ENCODE measurements at regions not wholly inside any gene's neighbourhood (a gene's known extent, or its start where the extent isn't known, plus 50 kb on each side); places are given as distances from the start of the nearest gene placed in this dataset.

DNA sequence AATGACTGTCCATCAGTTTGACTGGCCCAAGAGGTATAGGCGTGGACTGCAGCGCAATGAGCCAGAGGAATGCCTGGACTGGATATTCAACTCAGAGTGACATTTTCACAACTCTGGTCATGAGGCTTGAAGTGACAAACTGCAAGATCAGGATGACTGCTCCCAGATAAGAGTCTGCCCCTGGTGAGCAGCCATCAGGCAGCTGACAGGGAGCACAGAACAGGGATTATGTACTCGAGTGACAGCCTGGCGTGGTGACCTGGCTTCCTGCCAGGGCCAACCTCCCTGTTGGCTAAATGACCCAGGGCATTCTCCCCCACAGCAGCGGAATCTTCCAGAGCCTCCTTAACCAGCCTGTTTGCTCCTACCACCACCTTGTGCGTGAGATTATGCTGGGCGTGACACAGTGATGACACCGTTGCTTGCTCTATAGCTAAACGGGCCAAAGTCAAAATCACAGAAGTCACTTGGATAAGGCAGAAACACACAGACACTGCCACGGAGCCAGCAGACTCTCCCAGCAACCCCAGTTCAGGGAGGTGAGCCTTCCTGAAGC, 209.1 kb upstream of the JARID2 start:
- TF ChIP-seq EZH2phosphoT487 (conservative IDR thresholded peaks at IDR 0.05; ENCODE audit: low read length) = no peak
- TF ChIP-seq, protein P1, sequence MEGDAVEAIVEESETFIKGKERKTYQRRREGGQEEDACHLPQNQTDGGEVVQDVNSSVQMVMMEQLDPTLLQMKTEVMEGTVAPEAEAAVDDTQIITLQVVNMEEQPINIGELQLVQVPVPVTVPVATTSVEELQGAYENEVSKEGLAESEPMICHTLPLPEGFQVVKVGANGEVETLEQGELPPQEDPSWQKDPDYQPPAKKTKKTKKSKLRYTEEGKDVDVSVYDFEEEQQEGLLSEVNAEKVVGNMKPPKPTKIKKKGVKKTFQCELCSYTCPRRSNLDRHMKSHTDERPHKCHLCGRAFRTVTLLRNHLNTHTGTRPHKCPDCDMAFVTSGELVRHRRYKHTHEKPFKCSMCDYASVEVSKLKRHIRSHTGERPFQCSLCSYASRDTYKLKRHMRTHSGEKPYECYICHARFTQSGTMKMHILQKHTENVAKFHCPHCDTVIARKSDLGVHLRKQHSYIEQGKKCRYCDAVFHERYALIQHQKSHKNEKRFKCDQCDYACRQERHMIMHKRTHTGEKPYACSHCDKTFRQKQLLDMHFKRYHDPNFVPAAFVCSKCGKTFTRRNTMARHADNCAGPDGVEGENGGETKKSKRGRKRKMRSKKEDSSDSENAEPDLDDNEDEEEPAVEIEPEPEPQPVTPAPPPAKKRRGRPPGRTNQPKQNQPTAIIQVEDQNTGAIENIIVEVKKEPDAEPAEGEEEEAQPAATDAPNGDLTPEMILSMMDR (IDR thresholded peaks at IDR 0.05; ENCODE audit: insufficient read depth, low read length, poor library complexity, severe bottlenecking) = no peak
- Histone ChIP-seq H3K27me3 (ENCODE audit: low read length) (no peaks in the 10 kb centered on the region), H3F3A (ENCODE audit: insufficient read depth) (no peaks in the 10 kb centered on the region), H3K4me2 (ENCODE audit: low read depth, low read length, poor library complexity, severe bottlenecking) (no peak overlapping the region), H3K4me3 (ENCODE audit: insufficient read depth, low read length, poor library complexity, severe bottlenecking) (no peak overlapping the region), H3K79me2 (ENCODE audit: insufficient read depth, low read length) (no peaks in the 10 kb centered on the region), H3K27ac (ENCODE audit: low read depth, low read length) (no peak overlapping the region), H3K9me2 (replicated peaks; ENCODE audit: insufficient read depth, low read length) (no peaks in the 10 kb centered on the region), H2AFZ (ENCODE audit: low read depth, low read length, severe bottlenecking) (no peak overlapping the region), H3K9ac (ENCODE audit: low read length) (no peak overlapping the region), H3K36me3 (ENCODE audit: low read length) (no peaks in the 10 kb centered on the region), H3K9me3 (ENCODE audit: insufficient read depth, low read length) (no peaks in the 10 kb centered on the region), H4K20me1 (ENCODE audit: low read depth, low read length) (no peaks in the 10 kb centered on the region)

DNA sequence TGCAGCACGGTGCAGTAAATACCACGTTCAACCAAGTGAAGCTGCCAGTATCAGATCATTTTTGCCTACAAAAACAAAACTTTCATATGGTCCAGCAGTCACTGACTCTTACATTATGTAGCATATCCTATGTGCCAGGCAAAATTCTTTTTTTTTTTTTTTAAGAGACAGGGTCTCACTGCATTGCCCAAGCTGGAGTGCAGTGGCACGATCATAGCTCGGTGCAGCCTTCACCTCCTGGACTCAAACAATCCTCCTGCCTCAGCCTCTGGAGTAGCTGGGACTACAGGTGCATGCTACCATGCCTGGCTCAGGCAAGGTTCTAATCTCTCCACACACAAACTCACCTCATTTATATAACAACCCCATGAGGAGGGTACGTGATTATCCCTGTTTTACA, 208.6 kb upstream of the JARID2 start:
- Histone ChIP-seq H3K9me2 (replicated peaks; ENCODE audit: insufficient read depth, low read length) (no peaks in the 10 kb centered on the region), H3K36me3 (ENCODE audit: low read length) (no peaks in the 10 kb centered on the region), H3K4me3 (ENCODE audit: insufficient read depth, low read length, poor library complexity, severe bottlenecking) (no peak overlapping the region), H3K9me3 (ENCODE audit: insufficient read depth, low read length) (no peaks in the 10 kb centered on the region), H3K27ac (ENCODE audit: low read depth, low read length) (no peak overlapping the region), H3K79me2 (ENCODE audit: insufficient read depth, low read length) (no peaks in the 10 kb centered on the region), H3K9ac (ENCODE audit: low read length) (no peak overlapping the region), H4K20me1 (ENCODE audit: low read depth, low read length) (no peaks in the 10 kb centered on the region), H3K4me2 (ENCODE audit: low read depth, low read length, poor library complexity, severe bottlenecking) (no peak overlapping the region), H3F3A (ENCODE audit: insufficient read depth) (no peaks in the 10 kb centered on the region), H2AFZ (ENCODE audit: low read depth, low read length, severe bottlenecking) (no peak overlapping the region), H3K27me3 (ENCODE audit: low read length) (no peaks in the 10 kb centered on the region)
- TF ChIP-seq, protein P1 (IDR thresholded peaks at IDR 0.05; ENCODE audit: insufficient read depth, low read length, poor library complexity, severe bottlenecking) = no peak
- no peak for TF ChIP-seq EZH2phosphoT487 (conservative IDR thresholded peaks at IDR 0.05; ENCODE audit: low read length)

DNA sequence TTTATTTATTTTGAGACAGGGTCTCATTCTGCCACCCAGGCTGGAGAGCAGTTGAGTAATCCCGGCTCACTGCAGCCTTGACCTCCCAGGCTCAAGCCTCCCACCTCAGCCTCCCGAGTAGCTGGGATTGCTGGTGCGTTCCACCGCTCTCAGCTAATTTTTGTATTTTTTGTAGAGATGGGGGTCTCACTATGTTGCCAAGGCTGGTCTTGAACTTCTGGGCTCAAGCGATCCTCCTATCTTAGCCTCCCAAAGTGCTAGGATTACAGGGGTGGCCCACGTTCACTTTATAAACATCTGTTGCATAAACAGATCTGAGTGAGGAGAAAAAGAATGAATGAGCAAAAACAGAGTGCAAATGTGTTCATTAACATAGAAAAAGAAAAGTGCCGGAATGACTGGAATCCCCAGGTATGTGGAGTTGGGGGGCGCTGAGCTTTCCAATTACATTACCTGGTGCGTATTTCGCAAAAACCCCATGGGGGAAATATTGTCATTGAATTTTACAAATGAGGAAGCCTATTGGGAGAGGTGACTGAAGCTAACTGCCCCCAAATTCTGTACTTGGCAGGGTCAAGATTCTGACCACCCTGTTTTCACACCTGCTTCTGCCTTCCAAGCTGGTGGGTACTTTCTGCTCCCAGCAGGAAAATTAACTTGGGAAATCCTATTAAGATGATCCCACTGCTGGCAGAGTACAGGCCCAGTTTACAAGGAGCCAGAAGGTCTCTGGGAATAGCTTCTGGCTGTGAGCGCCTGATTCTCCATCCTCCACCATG, 207.7 kb upstream of the JARID2 start:
- Histone ChIP-seq H3F3A (ENCODE audit: insufficient read depth) (no peaks in the 10 kb centered on the region), H3K36me3 (ENCODE audit: low read length) (no peaks in the 10 kb centered on the region), H3K9me3 (ENCODE audit: insufficient read depth, low read length) (no peaks in the 10 kb centered on the region), H3K4me3 (ENCODE audit: insufficient read depth, low read length, poor library complexity, severe bottlenecking) (no peak overlapping the region), H3K27ac (ENCODE audit: low read depth, low read length) (no peak overlapping the region), H4K20me1 (ENCODE audit: low read depth, low read length) (no peaks in the 10 kb centered on the region), H3K27me3 (ENCODE audit: low read length) (no peaks in the 10 kb centered on the region), H3K4me2 (ENCODE audit: low read depth, low read length, poor library complexity, severe bottlenecking) (no peak overlapping the region), H2AFZ (ENCODE audit: low read depth, low read length, severe bottlenecking) (no peak overlapping the region), H3K9ac (ENCODE audit: low read length) (no peak overlapping the region), H3K9me2 (replicated peaks; ENCODE audit: insufficient read depth, low read length) (no peaks in the 10 kb centered on the region), H3K79me2 (ENCODE audit: insufficient read depth, low read length) (no peaks in the 10 kb centered on the region)
- TF ChIP-seq, protein P1 (IDR thresholded peaks at IDR 0.05; ENCODE audit: insufficient read depth, low read length, poor library complexity, severe bottlenecking) = no peak
- no peak for TF ChIP-seq EZH2phosphoT487 (conservative IDR thresholded peaks at IDR 0.05; ENCODE audit: low read length)
